GM08714 (cell line): ENCODE measurements at regions not wholly inside any gene's neighbourhood (a gene's known extent, or its start where the extent isn't known, plus 50 kb on each side); places are given as distances from the start of the nearest gene placed in this dataset.
"Not testable (repeated sequence)": the region's sequence is repeated elsewhere in the genome, so short reads cannot be mapped to it uniquely, and the experiment has no call there.

Experiments
- H3K4me3 ChIP-seq: fragments of 200-500 bp; sonication (Bioruptor generic); 2 replicates; pipeline ENCODE4 v1.5.1; 2014; ENCODE audit warnings: mild to moderate bottlenecking, low read length, inconsistent platforms
- ZNF274 ChIP-seq: IDR thresholded peaks from 2 replicates; pipeline ENCODE4 v1.6.1; 2012; ENCODE audit warnings: mild to moderate bottlenecking, low read depth, low read length

- H3K4me3 ChIP-seq, result no peak overlapping the region
- TF ChIP-seq ZNF274, result no peak
These were observed 61.1 kb upstream of the XIST start for GRCh38 chrX:73913580-73913979.

DNA sequence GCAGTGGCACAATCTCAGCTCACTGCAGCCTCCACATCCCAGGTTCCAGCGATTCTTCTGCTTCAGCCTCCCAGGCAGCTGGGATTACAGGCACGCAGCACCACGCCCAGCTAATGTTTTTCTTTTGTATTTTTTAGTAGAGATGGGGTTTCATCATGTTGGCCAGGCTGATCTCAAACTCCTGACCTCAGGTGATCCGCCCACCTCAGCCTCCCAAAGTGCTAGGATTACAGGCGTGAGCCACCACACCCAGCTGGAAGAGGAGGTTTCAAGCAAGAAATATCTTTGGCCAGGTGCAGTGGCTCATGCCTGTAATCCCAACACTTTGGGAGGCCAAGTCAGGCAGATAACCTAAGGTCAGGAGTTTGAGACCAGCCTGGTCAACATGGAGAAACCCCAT is 59.4 kb upstream of the XIST start:
- not testable (repeated sequence) for H3K4me3 ChIP-seq

GRCh38 chrX:73905749-73906374 is 53.3 kb upstream of the XIST start:
- H3K4me3 ChIP-seq, result not testable (repeated sequence)

DNA sequence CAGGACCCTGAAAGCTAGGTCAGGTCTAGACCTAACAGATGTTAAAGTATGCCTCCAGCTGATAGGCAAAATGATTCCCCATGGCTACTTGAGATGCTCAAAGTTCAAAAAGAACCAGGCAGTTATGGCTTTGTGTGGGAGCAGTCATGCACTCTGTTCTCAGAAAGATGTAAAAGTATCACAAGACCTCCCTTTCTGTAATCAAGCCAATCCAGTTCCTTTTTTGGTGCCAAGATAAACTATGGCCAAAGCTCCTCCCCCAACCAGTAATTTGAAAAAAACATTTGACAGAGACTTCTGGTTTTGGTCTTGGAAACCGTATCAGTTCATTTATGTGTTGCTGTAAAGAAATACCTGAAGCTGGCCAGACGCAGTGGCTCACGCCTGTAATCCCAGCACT is 51.4 kb upstream of the XIST start:
- no peak for TF ChIP-seq ZNF274
- no peak overlapping the region for H3K4me3 ChIP-seq
